HCT116 (cell line): ENCODE measurements at regions not wholly inside any gene's neighbourhood (a gene's known extent, or its start where the extent isn't known, plus 50 kb on each side); places are given as distances from the start of the nearest gene placed in this dataset.

Source experiments
- ATAC-seq: fragments of 200-7000 bp; cut with Tn5 transposase; 2 replicates; pipeline ENCODE4 v1.9.1; 2020; ENCODE audit warnings: mild to moderate bottlenecking, moderate library complexity
- BruUV-seq: library from RNA; stranded (reverse); fragments of 400-500 nt; replicated peaks from 2 replicates; lab custom pipeline; 2021; lab: Mats Ljungman, UMichigan
- CTCF ChIA-PET: fragments of 300-600 bp; sonication (Branson Sonifier 250); formaldehyde crosslinking; loops from one replicate; lab custom pipeline; 2021; ENCODE audit warnings: antibody characterized with exemption; lab: Charles Lee
- POLR2A ChIA-PET: fragments of 300-600, 350-600 bp; sonication (Branson Sonifier 250); formaldehyde crosslinking; loops from one replicate; lab custom pipeline; 2021; ENCODE audit warnings: antibody characterized with exemption; lab: Charles Lee
- RAD21 ChIA-PET, 2 experiments: fragments of 300-600 bp; sonication (Branson Sonifier 250); formaldehyde crosslinking; loops; one replicate each; lab custom pipeline; 2023; ENCODE audit warnings: low total read pairs in 2 of 2; ENCODE audit not compliant: uncharacterized antibody in 2 of 2, unreplicated experiment in 2 of 2, low non-redundant PET in 1 of 2; lab: Charles Lee
- DNase-seq: peaks from one replicate; pipeline ENCODE4 v3.0.0-alpha.2; 2010; ENCODE audit warnings: low read depth, low spot score
- H2AFZ ChIP-seq: fragments of 200-600 bp; shearing (Covaris generic), sonication (generic); 2 replicates; pipeline ENCODE4 v1.6.1; 2017; ENCODE audit warnings: low read depth, mixed run types, mixed read lengths, antibody characterized with exemption, low read length; ENCODE audit not compliant: poor library complexity, severe bottlenecking
- H3K27ac ChIP-seq: 2 replicates; pipeline ENCODE4 v1.5.1; 2012; ENCODE audit warnings: low read depth, low read length
- H3K27me3 ChIP-seq: fragments of 200-600 bp; sonication (generic); 2 replicates; pipeline ENCODE4 v1.6.1; 2016; ENCODE audit warnings: mixed run types, low read length, mixed read lengths; ENCODE audit not compliant: insufficient read depth
- H3K36me3 ChIP-seq, 2 experiments: fragments of 200-500 bp in 1 of 2; fragments of 200-600 bp in 1 of 2; sonication (Bioruptor generic) in 1 of 2; sonication (generic) in 1 of 2; 2 replicates each; pipeline versions ENCODE4 v1.5.1 to v1.6.1; 2014 to 2016; ENCODE audit warnings: low read length in 2 of 2, inconsistent platforms in 1 of 2, mixed read lengths in 1 of 2, mixed run types in 1 of 2; ENCODE audit not compliant: insufficient read depth in 2 of 2, control insufficient read depth in 1 of 2
- H3K4me1 ChIP-seq, 2 experiments: fragments of 200-600 bp in 1 of 2; sonication (generic) in 1 of 2; 2 replicates each; pipeline versions ENCODE4 v1.5.1 to v1.6.1; 2012 to 2017; ENCODE audit warnings: low read length in 2 of 2, inconsistent platforms in 1 of 2, mild to moderate bottlenecking in 1 of 2, mixed read lengths in 1 of 2, mixed run types in 1 of 2, moderate library complexity in 1 of 2; ENCODE audit not compliant: insufficient read depth in 2 of 2, control insufficient read depth in 1 of 2
- H3K4me2 ChIP-seq: fragments of 200-600 bp; sonication (generic); 2 replicates; pipeline ENCODE4 v1.6.1; 2017; ENCODE audit warnings: mixed run types, low read length, mixed read lengths
- H3K4me3 ChIP-seq, 2 experiments: fragments of 200-600 bp in 1 of 2; sonication (generic) in 1 of 2; replicated peaks in 1 of 2; 2 replicates each; pipeline ENCODE4 v1.5.1; 2011 to 2016; ENCODE audit warnings: low read length in 2 of 2, control low read depth in 1 of 2, low read depth in 1 of 2, mild to moderate bottlenecking in 1 of 2, mixed read lengths in 1 of 2, mixed run types in 1 of 2
- H3K79me2 ChIP-seq: fragments of 200-600 bp; sonication (generic); 2 replicates; pipeline ENCODE4 v1.6.1; 2017; ENCODE audit warnings: mild to moderate bottlenecking, mixed run types, low read length, moderate library complexity, mixed read lengths; ENCODE audit not compliant: insufficient read depth
- H3K9ac ChIP-seq: fragments of 200-600 bp; sonication (generic); 2 replicates; pipeline ENCODE4 v1.6.1; 2016; ENCODE audit warnings: low read length, mixed read lengths
- H3K9me2 ChIP-seq: fragments of 200-600 bp; sonication (generic), shearing (Covaris generic); 2 replicates; pipeline ENCODE4 v1.6.1; 2017; ENCODE audit warnings: mixed run types, mild to moderate bottlenecking, moderate library complexity; ENCODE audit not compliant: insufficient read depth
- H3K9me3 ChIP-seq, 2 experiments: fragments of 200-500 bp in 1 of 2; fragments of 200-600 bp in 1 of 2; sonication (Bioruptor generic) in 1 of 2; sonication (generic) in 1 of 2; 2 replicates each; pipeline ENCODE4 v1.6.1; 2014 to 2017; ENCODE audit warnings: low read length in 2 of 2, mixed read lengths in 2 of 2, inconsistent platforms in 1 of 2, low read depth in 1 of 2, mild to moderate bottlenecking in 1 of 2, mixed run types in 1 of 2, moderate library complexity in 1 of 2; ENCODE audit not compliant: control insufficient read depth in 1 of 2, insufficient read depth in 1 of 2
- H4K20me1 ChIP-seq: fragments of 200-600 bp; sonication (generic), shearing (Covaris generic); 2 replicates; pipeline ENCODE4 v1.6.1; 2017; ENCODE audit warnings: mixed run types, mild to moderate bottlenecking, moderate library complexity; ENCODE audit not compliant: insufficient read depth
- CBX3 ChIP-seq: IDR thresholded peaks from 2 replicates; pipeline ENCODE4 v1.6.1; 2012; ENCODE audit warnings: low read depth
- CTCF ChIP-seq, 3 experiments: fragments of 200-600 bp in 1 of 3; sonication (generic) in 1 of 3; IDR thresholded peaks in 2 of 3; conservative IDR thresholded peaks in 1 of 3; 2 replicates each; pipeline ENCODE4 v1.5.1; 2012 to 2017; ENCODE audit warnings: low read depth in 2 of 3, low read length in 2 of 3, antibody characterized with exemption in 1 of 3, borderline replicate concordance in 1 of 3, control low read depth in 1 of 3, mild to moderate bottlenecking in 1 of 3, mixed read lengths in 1 of 3, mixed run types in 1 of 3, moderate library complexity in 1 of 3; ENCODE audit not compliant: insufficient read depth in 1 of 3
- ELF1 ChIP-seq: IDR thresholded peaks from 2 replicates; pipeline ENCODE4 v1.6.1; 2012; ENCODE audit warnings: low read depth, borderline replicate concordance
- EZH2 ChIP-seq: fragments of 200-600 bp; sonication (generic); IDR thresholded peaks from 2 replicates; pipeline ENCODE4 v1.6.1; 2017; ENCODE audit warnings: antibody characterized with exemption, mixed run types
- TCF7L2 ChIP-seq: IDR thresholded peaks from 2 replicates; pipeline ENCODE4 v1.7.0; 2011; ENCODE audit warnings: borderline replicate concordance, inconsistent platforms; ENCODE audit not compliant: insufficient read depth, insufficient read length; ENCODE audit errors: extremely low read depth
- ZBTB33 ChIP-seq: IDR thresholded peaks from 2 replicates; pipeline ENCODE4 v1.6.1; 2011; ENCODE audit warnings: mild to moderate bottlenecking, low read length, moderate library complexity; ENCODE audit not compliant: insufficient replicate concordance; ENCODE audit errors: extremely low read depth
- intact Hi-C: fragments of 100-400 bp; cut with micrococcal nuclease; formaldehyde crosslinking; loops from 2 replicates; pipeline ENCODE4 v1.10.0; 2022

- no peaks in the 10 kb centered on the region for H3K79me2 ChIP-seq
- no peak for ATAC-seq
Observed at GRCh38 chr2:67145851-67146250, 251.3 kb upstream of the ETAA1 start.

More at GRCh38 chr2:67145851-67146250, 251.3 kb upstream of the ETAA1 start:
- Histone ChIP-seq H3K4me1 (no peaks in the 10 kb centered on the region), H3K9me2 (no peaks in the 10 kb centered on the region), H3K27me3 (no peaks in the 10 kb centered on the region), H3K36me3 (no peaks in the 10 kb centered on the region), H4K20me1 (no peaks in the 10 kb centered on the region), H3K27ac (no peak overlapping the region), H2AFZ (no peak overlapping the region), H3K9me3 (no peaks in the 10 kb centered on the region; a peak in 1 of 4 replicates), H3K4me3 (no peak overlapping the region), H3K9ac (no peak overlapping the region), H3K4me2 (no peak overlapping the region)
- no TSS peak for BruUV-seq
- CTCF ChIA-PET: no interaction called here
- RAD21 ChIA-PET: no interaction called here
- no peak for DNase-seq
- POLR2A ChIA-PET: no interaction called here
- intact Hi-C loops: no loop called here
- TF ChIP-seq CTCF (IDR thresholded peaks at IDR 0.05 in 2 of 3, conservative IDR thresholded peaks at IDR 0.05 in 1 of 3; ENCODE audit: borderline replicate concordance in 1 of 3, insufficient read depth in 1 of 3, low read depth in 2 of 3, low read length in 2 of 3): no peak
- no peak for TF ChIP-seq ZBTB33
- no peak for TF ChIP-seq CBX3
- TF ChIP-seq TCF7L2: no peak
- no peak for TF ChIP-seq EZH2
- TF ChIP-seq ELF1: no peak
